ENCODE measurements at regions not wholly inside any gene's neighbourhood (a gene's known extent, or its start where the extent isn't known, plus 50 kb on each side); places are given as distances from the start of the nearest gene placed in this dataset.
"Not testable (repeated sequence)": the region's sequence is repeated elsewhere in the genome, so short reads cannot be mapped to it uniquely, and the experiment has no call there.

DNA sequence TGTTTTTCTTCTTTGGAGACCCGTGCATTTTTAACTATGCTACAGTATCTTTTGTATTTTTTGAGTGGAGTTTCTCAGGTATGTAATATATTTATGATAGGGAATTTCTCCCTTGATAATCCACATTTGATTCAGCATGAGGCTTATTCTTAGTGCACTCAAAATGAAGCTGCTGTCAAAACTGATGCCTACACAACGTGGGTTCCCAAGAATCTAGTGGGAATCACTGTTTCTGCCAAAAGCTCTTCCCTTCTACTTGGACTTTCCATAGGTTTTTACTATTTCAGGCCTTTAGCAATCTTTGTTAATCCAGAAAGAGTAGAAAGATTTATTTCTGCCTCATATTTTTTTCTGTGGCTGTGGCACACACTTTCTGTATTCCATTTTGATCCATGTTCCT lies 1003.7 kb downstream of the SLITRK5 start:
- no peak for DNase-seq (ENCODE audit: extremely low read depth in 1 of 2, low read depth in 1 of 2)

DNA sequence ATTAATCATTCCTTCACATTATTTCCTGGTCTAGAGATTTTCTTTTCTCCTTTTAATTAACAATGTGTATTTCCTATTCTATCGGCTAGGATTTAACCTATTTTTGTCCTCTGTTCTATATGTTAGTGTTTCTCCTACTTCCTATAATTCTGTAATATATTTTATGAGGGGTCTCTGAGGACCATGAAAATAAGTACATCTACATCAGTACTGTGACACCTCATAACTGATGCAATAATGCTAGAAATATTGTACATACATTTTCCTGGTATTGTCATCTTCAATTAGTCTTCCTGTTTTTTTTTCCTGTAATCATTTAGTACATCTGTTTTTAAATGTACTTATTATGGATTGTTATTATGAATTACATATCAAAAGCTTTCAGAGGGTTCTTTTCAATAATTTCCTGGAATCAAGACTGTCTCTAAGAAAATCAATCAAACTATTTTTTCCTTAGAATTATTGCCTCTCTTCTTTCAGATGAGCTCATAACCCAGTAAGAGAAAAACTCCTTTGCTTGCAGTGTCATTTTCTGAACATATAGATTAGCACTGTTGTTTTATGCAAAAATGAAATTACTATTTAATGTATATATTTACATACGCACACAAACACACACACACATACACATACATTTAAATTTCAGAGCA lies 1004.3 kb downstream of the SLITRK5 start:
- DNase-seq (ENCODE audit: extremely low read depth in 1 of 2, low read depth in 1 of 2) = no peak

DNA sequence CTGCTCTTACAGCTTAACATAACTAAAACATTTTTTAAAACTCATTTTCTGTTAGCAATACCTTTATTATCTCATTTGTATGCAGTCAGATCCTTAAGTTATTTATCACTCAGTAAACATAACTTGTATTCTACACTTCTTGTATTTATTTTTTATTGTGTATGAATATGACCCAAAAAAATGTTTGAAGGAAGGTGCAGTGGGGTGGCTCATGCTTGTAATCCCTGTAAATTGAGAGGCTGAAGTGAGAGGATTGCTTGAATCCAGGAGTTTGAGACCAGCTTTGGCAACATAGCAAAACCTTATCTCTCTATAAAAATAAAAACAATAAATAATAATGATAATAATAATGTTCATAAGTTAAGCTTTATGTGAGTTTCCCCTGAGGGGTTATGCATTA lies 1004.8 kb downstream of the SLITRK5 start:
- no peak for DNase-seq (ENCODE audit: extremely low read depth in 1 of 2, low read depth in 1 of 2)

DNA sequence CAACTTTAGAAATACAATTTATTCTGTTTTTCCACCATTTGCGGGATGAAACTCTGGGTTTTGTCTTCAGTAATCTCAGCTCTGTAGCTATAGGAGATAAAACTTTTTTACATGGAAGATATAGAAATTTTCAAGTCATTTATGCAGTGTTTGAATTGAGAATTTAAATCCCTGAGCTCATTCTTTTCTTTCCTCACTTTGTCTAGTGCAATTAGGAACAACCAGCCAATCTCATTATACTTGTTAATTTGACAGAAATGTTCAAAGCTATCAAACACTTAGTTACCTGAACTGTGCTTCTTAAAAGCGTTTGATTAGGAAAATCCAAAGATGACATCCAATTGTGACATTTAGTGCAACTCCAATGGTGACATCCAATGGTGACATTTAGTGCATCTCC lies 1014.3 kb downstream of the SLITRK5 start:
- no peak for DNase-seq (ENCODE audit: extremely low read depth in 1 of 2, low read depth in 1 of 2)

DNA sequence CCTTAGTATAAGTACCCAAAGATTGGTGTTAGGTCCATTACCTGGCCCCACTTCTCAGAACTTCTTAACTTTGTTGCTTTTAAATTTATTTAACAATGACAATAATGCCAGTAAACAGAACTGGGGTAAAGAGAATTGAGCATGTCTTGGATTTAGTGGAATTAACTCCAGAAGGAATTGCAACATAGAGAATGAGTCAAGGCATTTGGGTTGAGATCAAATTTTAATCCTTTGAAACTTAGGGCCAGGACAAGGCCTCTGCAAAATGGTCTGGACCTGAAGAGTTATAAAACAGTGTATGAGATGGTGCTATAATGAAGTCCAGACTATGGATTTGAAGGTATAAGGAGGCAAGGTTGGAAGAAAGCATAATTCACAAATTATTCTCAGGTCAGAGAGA lies 1030.4 kb downstream of the SLITRK5 start:
- DNase-seq (ENCODE audit: extremely low read depth in 1 of 2, low read depth in 1 of 2) = no peak

DNA sequence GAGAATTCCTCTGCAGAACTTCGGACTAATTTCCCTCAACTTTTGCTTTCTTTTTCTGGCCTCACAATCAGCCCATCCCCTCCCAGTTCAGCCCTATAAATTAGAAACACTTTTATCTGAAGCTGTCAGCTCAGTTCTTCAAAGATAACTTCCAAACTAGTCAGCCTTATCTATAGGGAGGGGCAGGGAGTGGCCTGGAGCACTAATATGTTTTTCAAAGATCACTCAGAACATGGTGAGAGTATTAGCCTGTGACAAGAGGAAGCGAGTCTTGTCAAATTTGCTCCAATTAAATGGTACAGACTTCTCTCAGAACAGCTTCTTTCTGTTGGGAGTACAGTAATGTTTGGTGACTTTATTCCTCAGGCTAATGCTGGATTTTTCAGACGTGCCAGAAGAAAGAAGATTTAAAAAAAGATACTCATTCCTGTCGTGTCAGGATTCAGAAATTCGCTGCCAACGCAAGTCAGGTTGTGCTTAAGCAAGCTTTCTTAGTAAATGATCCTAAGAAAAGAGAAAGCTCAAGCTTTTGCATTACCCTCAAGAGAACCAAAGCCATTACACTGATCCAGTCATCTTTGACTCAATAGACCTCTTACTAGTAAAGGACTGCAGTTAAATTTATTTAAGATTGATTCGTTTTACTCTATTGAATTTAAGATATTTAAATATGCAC lies 1033.6 kb downstream of the SLITRK5 start:
- DNase-seq (ENCODE audit: extremely low read depth in 1 of 2, low read depth in 1 of 2) = no peak

DNA sequence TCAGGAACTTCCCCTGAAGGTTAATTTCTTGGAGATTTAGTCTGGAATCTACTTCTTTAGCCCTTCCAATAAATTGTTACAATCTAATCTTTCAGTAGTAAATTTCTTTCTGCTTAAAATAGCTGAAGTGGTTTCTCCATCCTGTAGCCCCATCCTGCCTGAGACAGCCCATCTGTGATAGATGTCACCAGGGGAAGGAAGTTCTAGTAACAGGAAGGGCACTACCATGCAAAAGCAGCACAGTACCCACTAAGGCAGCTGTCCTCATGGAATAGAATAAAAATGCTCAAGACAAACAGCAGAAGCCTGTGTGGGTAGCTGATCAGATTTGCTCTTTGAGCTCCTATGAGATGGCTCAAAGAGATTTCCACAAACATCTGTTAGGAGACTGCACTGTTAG lies 1036.5 kb downstream of the SLITRK5 start:
- no peak for DNase-seq (ENCODE audit: extremely low read depth in 1 of 2, low read depth in 1 of 2)

DNA sequence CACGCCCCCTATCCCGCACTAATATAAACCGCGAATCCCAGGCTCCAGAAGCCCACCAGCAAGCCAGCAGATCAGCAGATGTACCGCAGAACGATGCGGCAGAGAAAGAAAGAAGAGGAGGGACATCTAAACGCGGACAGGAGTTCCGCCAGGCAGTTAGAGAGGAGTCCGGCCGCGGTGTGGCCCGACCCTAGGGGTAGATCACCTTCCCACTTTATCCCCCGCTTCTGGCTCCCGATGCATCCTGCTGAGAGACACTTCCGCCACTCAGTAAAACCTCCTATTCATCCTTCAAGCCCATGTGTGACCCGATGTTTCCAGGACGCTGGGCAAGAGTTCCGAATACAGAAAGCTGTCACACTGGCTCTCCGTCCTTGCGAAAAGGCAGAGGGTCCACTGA lies 1046.8 kb downstream of the SLITRK5 start:
- no peak for DNase-seq (ENCODE audit: extremely low read depth in 1 of 2, low read depth in 1 of 2)

DNA sequence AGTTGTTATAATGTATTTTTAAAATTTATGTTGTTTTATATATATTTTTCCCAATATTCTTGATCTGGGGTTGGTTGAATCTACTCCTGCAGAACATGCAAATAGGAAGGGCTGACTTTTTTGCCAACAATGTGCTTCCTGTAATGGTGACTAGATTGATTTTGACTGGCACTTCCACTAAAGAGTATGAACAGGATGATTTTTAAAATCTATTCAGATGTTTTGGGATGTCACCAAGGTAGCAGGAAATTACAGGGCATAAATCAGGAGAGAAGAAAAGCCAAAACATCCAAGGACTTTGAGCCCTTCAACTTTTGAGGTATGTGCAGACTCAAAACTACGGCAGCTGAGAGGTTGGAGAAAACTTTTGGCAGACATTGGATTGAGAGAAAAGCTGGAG lies 1047.6 kb downstream of the SLITRK5 start:
- DNase-seq (ENCODE audit: extremely low read depth in 1 of 2, low read depth in 1 of 2) = no peak

DNA sequence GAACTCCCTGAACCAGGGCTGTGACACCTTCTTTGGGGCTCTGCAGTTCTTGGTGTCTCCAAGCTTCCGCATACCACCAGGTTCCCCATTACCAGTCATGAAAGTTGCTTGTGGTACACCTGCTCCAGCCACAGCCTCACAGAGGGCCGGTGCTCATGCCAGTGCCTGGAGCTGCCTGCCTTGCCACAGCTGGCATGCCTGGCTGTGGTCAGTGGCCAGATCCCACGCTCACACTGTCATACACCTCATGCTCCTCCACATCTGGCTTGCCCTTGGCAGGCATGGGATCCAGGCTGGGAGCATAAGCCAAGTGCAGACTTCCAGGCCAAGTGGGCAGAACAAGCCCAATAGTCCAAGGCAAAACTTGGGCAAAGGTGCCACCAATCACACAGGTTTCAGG lies 1054.9 kb downstream of the SLITRK5 start:
- DNase-seq (ENCODE audit: extremely low read depth in 1 of 2, low read depth in 1 of 2) = no peak

DNA sequence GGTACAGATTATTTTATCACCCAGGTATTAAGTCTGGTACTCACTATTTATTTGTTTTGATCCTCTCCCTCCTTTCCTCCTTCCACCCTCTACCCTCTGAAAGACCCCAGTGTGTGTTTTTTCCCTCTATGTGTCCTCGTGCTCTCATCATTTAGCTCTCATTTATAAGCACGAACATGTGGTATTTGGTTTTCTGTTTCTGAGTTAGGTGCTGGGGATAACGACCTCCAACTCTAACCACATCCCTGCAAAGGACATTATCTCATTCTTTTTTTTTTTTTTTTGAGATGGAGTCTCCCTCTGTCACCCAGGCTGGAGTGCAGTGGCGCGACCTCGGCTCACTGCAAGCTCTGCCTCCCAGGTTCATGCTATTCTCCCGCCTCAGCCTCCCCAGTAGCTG lies 1056.1 kb downstream of the SLITRK5 start:
- DNase-seq (ENCODE audit: extremely low read depth in 1 of 2, low read depth in 1 of 2) = not testable (repeated sequence)

DNA sequence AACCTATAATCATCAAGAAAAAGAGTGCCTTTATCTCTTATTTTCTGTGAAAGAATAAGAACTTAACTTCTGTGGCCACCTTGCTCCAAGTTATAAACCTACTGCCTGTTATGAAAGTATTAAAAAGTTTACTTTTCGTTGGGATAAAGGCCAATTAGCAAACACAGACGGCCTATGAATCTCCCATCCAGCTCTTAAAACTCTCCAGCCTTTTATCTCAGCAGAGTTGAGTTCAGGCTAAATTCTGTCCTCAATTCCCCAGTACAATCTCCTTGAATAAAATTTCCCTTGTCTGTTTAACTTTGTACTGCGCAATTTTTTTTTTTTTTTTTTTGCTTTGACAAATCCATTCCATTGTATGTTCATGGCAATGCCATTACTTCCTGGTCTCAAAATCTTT lies 1058.4 kb downstream of the SLITRK5 start:
- no peak for DNase-seq (ENCODE audit: extremely low read depth in 1 of 2, low read depth in 1 of 2)

DNA sequence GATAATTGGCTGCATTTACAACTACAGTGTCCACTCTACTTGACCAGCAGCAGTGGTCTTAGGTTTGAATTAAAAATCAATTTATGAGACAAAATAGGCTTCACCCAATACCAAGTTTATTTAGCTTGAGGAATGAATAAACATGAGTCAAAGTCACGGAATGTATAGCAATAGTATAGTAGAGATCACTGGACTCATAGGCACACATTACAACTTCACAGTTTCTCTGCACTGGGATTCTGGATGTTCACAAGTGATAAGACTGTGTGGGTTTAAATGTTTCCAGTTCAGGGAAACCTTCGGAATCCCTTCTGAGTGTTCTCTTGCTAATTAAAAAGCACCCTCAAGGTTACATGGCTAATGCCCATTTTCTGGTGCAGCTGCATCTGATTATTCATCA lies 1064.9 kb downstream of the SLITRK5 start:
- DNase-seq (ENCODE audit: extremely low read depth in 1 of 2, low read depth in 1 of 2) = no peak

DNA sequence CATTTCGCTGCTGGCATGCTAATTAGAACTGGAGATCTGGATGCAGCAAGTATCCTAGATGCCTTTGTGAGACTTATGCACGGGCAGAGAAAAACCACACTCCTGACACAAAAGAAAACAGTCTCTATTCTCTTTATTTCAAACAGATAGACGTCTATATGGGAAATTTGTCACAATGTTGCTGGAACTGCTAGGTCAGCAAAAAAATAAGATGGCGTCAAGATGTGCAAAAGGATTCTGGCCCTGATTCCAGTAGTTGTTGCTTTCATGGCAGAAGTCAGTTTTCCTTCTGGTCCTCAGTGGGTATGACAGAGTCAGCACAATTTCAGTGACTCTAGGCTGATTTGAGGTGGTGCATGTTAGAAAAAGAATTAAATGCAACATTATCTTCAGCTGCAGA lies 1068.0 kb downstream of the SLITRK5 start:
- no peak for DNase-seq (ENCODE audit: extremely low read depth in 1 of 2, low read depth in 1 of 2)

DNA sequence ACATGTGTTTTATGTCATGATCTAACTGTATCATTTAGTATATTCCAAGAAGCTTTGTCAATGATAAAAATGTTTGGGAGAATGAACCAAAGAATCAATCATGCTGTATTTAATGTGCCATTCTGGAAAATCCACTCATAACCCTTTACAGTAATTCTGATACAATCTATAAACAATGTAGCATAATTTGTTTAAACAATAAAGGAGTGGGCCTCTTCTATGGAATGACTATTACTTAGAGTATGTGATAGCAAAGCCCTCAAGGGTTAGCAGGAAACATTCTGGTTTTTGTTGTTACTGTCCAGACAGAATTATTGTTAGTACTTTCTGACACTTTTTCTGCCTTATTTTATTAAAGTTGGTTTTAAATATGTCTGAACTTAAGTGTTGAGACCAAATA lies 1073.1 kb downstream of the SLITRK5 start:
- DNase-seq (ENCODE audit: extremely low read depth in 1 of 2, low read depth in 1 of 2) = no peak

DNA sequence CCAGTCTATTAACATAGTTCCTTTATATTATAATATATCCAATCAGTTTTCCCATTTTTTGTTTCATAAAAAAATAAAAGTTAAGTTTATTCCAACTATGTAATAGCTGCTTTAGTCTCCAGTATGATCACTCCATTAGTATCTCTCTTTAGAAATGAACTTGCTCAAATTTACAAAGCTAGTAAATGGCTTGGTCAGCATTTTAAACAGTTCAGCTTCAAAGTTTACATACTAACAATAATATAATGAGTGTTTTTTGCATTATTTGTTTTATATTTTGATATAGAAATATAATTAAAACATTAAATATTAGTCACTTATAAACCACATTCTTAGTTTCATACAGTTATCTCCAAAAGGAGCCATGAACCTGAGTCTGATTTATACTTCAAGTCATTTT lies 1073.8 kb downstream of the SLITRK5 start:
- DNase-seq (ENCODE audit: extremely low read depth in 1 of 2, low read depth in 1 of 2) = no peak

DNA sequence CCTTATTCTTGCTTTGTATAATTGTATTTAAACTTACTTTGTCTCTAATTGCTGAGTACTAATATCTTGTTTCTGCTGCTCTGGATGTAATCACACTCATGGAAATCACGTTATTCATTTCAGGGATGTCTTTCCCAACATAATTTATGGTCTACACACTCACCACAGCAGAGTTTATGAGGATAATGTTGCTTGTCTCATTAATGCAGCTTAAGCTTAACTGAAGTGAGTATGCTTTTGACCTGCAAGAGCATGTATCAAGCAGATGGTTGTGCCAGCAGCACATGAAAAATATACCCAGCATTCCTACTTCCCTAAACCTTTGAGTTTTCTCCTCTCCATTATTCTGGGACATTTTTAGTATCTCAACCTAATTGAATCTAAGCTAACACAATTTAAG lies 1080.9 kb downstream of the SLITRK5 start:
- DNase-seq (ENCODE audit: extremely low read depth in 1 of 2, low read depth in 1 of 2) = no peak

DNA sequence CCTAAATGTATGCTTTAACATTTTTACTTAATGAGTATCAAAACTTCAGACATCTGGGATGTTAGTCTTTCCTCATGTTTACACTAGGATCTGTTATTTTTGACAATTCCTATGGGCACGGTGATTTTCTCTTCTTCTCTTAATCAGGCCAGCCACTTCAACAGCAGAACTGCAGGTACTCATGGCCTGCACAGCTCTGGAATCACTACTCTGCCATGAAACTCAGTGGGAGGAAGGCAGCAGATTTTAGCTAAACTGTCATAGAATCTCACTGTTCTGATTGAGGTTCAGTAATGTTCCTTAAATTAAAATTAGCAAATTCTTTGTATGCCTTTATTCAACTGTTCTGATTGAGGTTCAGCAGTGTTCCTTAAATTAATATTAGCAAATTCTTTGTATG lies 1083.0 kb downstream of the SLITRK5 start:
- DNase-seq (ENCODE audit: extremely low read depth in 1 of 2, low read depth in 1 of 2) = no peak

DNA sequence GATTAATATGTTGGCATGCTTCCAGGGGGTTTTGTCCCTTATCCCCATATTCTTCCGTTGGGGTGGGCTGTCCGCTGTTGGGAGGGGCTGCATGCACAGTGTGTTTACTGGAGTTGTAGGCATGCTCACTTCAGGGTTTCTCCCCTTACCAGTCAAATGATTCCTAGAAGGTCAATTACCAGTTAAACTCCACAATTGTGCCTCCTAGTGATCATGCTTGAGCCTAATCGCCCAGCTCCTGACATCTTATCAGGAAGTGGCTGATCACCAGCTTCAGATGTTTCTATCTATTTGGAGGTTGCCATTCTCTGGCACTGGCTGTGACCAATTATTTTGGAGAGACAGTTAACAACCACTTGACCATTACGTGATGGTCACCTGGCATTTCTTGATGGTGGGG lies 1090.0 kb downstream of the SLITRK5 start:
- DNase-seq (ENCODE audit: extremely low read depth in 1 of 2, low read depth in 1 of 2) = no peak

DNA sequence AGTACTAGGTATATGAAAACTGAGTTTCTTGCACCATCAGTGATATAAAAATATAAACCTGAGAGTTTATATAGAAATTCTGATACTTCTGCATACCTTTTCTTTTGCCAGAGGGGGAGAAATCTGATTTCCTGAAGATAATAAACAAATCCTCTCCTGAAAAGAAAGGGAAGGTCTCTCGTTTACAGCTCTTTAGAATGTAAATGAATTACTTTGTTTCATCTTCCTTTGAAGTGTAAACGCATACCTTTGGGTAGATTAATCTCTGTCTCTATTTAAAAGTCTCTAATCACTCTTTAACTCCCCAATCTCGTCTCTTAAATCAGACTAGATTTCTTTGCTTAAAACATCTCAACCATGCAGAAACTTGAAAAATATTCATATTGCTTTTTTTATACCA lies 1092.9 kb downstream of the SLITRK5 start:
- no peak for DNase-seq (ENCODE audit: extremely low read depth in 1 of 2, low read depth in 1 of 2)

DNA sequence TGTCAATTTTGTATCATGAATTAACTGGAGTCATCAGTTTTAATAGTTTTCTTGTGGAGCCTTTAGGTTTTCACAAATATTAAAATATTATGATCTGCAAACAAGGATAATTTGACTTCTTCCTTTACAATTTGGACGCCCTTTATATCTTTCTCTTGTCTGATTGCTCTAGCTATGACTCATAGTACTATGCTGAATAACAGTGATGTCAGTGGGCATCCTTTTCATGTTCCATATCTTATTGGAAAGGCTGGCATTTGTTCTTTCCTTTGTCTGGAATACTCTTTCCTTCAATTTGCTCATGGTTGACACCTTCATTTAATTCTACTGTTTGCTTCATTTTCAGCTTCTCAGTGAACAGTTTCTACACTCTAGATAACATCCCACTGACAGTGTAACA lies 1129.3 kb downstream of the SLITRK5 start:
- DNase-seq (ENCODE audit: extremely low read depth in 1 of 2, low read depth in 1 of 2) = no peak

DNA sequence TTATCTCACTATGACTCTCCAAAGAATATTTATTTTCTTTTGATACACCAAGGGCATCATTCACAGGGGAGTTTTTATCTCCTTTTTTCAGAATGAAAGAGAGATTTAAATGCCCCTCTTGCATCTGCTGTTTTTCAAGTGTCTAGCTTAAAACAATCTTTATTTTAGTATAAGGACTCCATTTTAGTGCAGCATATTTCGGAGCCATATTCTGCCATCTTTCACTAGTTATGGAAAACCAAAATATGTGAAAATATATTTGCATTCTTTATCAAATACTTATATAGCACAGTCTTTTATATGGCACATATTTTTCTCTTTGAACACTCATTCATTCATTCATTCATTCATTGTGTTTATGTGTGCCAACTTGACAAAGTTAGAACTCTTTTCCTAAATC lies 1130.2 kb downstream of the SLITRK5 start:
- no peak for DNase-seq (ENCODE audit: extremely low read depth in 1 of 2, low read depth in 1 of 2)

DNA sequence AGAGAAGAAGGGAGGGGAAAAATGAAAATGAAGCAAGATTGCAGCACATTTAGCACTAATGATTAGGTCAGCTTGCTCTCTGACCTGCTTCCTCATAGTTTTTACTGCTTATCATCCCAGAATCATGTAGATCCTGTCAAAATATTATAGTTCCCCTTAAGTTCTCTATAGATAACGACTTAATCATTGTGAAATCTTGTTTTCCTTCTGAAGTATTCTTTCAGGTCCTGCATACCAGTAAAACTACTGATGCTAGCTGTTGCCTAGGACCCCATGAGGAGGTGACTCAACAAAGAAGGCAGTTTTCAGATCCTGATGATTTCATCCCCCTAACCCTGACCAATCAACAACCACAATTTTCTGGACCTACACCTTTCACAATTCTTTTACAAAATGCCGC lies 1131.7 kb downstream of the SLITRK5 start:
- DNase-seq (ENCODE audit: extremely low read depth in 1 of 2, low read depth in 1 of 2) = no peak
